GM12801 (cell line): ENCODE measurements at regions not wholly inside any gene's neighbourhood (a gene's known extent, or its start where the extent isn't known, plus 50 kb on each side); places are given as distances from the start of the nearest gene placed in this dataset.

ENCODE experiments used
- CTCF ChIP-seq: IDR thresholded peaks from one replicate; pipeline ENCODE4 v1.5.1; 2011; ENCODE audit warnings: control low read depth; ENCODE audit not compliant: insufficient read length; ENCODE audit errors: extremely low read depth

GRCh38 chr2:39937621-39938020, 158.6 kb upstream of the THUMPD2 start:
- TF ChIP-seq CTCF = no peak

- no peak for TF ChIP-seq CTCF
These were observed 155.8 kb upstream of the THUMPD2 start for GRCh38 chr2:39934851-39935250.

- no peak for TF ChIP-seq CTCF
These were observed 154.1 kb upstream of the THUMPD2 start for GRCh38 chr2:39933196-39933595.

GRCh38 chr2:39932198-39932597, 153.1 kb upstream of the THUMPD2 start:
- no peak for TF ChIP-seq CTCF

GRCh38 chr2:39930175-39930917, 151.3 kb upstream of the THUMPD2 start:
- TF ChIP-seq CTCF = no peak

- no peak for TF ChIP-seq CTCF
These were observed 150.5 kb upstream of the THUMPD2 start for GRCh38 chr2:39929531-39929930.

- TF ChIP-seq CTCF = no peak
These were observed 146.3 kb upstream of the THUMPD2 start for GRCh38 chr2:39925312-39925711.
